ENCODE measurements at regions not wholly inside any gene's neighbourhood (a gene's known extent, or its start where the extent isn't known, plus 50 kb on each side); places are given as distances from the start of the nearest gene placed in this dataset.

DNA sequence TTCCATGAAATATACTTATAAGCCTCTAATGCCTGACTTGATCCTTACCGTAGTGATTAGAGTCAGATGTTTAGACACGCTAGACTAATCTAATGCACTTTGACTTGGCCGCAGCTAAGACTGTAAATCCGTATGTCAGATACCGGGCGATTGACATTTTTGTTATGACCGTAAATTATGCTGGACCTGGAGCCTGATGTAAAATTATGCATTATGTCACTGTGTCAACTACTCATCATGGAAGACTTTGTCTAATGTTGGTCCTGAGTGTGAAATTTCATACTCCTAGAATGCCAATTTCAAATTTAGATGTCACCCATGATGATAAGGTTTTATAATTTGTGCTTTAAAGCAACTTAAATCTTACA, 123.6 kb upstream of the LIMCH1 start:
- no peak for DNase-seq (ENCODE audit: insufficient read length, low spot score)

DNA sequence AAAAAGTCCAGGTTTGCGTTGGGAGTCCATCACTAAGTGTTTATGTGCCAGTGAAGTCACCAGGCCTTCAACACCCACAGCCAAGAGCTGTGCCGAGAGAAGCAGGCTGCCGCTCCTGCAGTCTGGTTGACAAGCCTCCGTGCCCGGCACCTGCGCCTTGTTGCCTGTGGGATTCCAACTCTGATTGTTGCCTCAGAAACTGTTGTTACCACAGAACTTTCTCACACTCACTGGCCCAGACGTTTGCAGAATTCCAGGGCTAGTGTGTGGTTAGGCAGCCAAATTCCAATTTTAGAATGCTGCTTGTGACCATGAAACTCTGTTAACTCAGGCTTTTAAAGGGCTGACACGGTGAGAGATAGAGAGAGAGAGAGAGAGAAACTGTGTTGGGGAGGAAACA, 119.5 kb upstream of the LIMCH1 start:
- no peak for TF ChIP-seq POLR2A (IDR thresholded peaks at IDR 0.05; ENCODE audit: low read depth, low read length)
- no peak for DNase-seq (ENCODE audit: insufficient read length, low spot score)
- FAIRE-seq = no peak

More for the DNA sequence above, 123.6 kb upstream of the LIMCH1 start:
- TF ChIP-seq POLR2A (IDR thresholded peaks at IDR 0.05; ENCODE audit: low read depth, low read length) = no peak
- no peak for FAIRE-seq

DNA sequence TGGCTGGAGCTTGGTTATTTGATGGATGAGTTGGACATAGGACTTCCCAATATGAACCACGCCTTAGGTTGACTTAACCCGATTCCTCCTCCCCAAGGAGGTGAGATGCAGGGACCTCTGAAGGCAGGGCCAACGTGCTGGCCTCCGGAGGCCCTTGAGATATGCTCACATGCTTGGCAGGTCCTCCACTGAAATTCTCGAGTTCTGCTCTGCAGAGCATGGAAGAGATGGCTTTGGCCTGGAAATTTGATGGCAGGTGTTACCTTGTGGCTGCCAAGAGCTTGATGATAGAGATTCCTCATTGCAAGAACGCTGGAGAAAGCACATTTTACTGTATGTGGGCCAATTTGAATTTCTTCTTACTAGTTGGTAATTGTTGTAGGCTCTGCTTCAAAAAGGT, 117.4 kb upstream of the LIMCH1 start:
- DNase-seq (ENCODE audit: insufficient read length, low spot score) = no peak
- no peak for TF ChIP-seq POLR2A (IDR thresholded peaks at IDR 0.05; ENCODE audit: low read depth, low read length)
- FAIRE-seq = no peak

DNA sequence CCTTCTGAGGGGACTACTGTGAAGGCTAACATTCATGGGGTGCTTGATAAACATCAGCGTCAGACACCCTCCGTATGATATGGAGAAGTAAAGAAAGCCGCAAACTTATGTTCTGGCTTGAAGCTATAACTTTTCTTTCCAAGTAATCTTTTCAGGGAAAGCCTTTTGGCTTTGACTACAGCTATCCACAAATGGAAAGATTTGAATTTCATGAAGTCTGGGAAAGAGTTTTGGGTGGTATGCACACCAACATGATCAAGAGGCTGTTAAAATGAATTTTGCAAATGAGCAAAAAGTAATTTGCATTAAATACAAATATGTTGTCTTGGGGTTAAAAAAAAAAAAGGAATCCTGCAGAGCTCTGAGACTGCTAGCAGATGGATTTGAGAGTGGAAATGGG, 114.8 kb upstream of the LIMCH1 start:
- DNase-seq (ENCODE audit: insufficient read length, low spot score) (no peak), FAIRE-seq (no peak)
- TF ChIP-seq POLR2A (IDR thresholded peaks at IDR 0.05; ENCODE audit: low read depth, low read length) = no peak

DNA sequence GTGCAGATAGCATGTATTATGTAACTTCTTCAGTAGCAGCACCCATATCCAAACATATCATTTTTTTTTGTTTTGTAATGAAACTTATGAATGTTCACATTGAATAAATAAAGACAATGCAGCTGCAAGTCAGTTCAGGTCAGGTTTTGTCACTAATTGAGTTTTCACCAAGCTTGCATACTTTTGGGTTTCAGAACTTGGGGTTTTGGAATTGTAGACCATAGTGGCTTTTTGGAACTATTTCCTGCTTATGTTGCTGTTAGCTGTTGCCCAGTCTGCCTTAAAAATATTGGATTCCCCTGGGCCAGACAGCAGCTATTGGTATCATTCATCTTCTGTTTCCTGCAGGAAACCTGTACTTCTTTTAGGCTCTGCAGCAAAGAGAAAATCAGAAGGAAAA, 113.4 kb upstream of the LIMCH1 start:
- TF ChIP-seq POLR2A (IDR thresholded peaks at IDR 0.05; ENCODE audit: low read depth, low read length) = no peak
- FAIRE-seq = no peak
- no peak for DNase-seq (ENCODE audit: insufficient read length, low spot score)

DNA sequence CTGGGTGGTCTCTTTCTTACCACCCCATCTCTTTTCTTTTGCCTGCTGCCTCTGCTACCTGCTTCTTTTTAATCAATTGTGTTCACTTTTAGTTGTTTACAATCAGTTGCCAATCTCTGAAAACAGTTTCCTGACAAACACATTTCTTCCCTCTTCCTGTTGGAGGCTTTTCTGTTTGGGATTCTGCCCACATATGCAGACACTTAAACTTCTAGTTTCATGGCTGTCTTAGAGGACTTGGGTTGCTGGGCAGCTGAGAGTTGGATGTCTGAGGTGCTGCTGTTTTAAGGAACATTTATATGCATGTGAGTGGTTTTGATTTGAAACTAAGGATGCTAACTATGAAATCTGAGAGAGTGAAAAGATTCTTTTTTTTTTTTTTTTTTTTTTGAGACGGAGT, 112.3 kb upstream of the LIMCH1 start:
- no peak for FAIRE-seq
- no peak for DNase-seq (ENCODE audit: insufficient read length, low spot score)
- no peak for TF ChIP-seq POLR2A (IDR thresholded peaks at IDR 0.05; ENCODE audit: low read depth, low read length)

DNA sequence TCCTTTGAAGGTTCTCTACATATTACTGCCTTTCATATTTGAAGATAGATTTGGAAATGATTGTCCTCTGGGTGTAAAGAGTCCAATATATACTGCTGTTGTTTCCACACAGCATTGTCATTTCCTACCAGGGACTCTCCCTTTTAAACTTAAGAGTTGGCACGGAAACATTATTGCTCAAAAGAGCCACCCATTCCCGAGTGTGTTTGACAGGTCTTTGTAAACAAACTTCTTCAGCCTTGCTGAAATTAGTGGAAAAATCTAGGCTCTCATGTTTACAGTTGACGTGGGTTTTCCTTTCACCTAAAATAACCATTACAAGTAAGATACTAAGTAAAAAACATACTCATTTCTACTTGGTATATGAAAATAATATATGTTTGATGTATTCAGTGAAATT, 111.4 kb upstream of the LIMCH1 start:
- no peak for TF ChIP-seq POLR2A (IDR thresholded peaks at IDR 0.05; ENCODE audit: low read depth, low read length)
- FAIRE-seq (no peak), DNase-seq (ENCODE audit: insufficient read length, low spot score) (no peak)

DNA sequence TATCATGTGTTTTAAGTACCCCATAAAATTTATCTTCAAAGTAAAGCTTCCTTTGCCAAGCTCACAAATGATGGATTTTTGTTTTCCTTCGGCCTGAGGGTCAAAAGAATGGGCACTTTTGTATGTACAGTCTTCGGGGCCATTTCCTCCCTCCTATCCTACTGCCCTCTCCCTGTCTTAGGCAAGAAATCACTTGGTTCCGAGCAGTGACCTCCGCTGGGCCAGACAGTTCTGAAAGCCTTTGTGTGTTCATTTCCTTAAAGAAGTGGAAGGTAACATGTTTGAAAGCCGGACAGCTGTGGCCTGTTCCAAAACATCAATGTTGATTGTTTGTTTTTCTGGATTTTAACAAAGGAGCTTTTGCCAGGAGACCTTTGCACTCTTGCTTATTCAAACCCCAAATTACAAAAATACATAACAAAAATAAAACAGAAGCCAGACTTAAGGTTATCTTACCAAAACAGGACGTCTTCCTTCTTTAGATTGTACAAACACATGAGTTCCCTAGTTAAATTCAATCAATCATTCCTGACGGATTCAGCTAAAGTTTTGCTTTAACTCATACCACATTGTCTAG, 110.6 kb upstream of the LIMCH1 start:
- DNase-seq (ENCODE audit: insufficient read length, low spot score) = no peak
- no peak for TF ChIP-seq POLR2A (IDR thresholded peaks at IDR 0.05; ENCODE audit: low read depth, low read length)
- FAIRE-seq = no peak

DNA sequence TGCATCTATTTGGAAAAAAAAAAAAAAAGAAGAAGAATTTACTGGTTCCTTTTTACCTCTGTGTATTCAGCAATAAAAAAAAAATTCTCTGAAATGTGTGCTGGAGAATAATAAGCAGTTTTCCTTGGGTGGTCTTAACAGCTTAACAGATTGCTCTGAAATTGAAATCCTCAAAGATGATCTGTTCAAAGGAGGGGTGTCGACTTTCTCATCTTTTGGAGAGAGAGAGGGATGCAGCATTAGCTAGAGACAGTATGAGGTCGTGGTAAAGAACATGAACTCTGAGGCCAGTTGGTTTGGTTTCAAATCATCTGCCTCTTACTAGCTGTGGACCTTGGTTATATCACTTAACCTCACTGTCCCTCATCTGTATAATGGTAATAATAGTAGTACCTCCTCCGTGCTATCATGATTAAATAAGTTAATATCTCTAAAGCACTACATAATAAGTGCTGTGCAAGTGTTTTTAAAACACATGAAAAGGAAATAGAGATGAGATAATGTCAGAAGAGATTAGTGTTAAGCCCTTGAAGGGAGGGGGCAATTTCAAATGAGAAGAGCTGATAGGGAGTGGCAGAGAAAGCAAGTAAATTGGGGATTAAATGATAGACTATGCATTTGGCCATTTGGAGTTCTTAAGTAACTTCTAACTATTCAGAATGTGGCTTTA, 109.9 kb upstream of the LIMCH1 start:
- FAIRE-seq (no peak), DNase-seq (ENCODE audit: insufficient read length, low spot score) (no peak)
- no peak for TF ChIP-seq POLR2A (IDR thresholded peaks at IDR 0.05; ENCODE audit: low read depth, low read length)

DNA sequence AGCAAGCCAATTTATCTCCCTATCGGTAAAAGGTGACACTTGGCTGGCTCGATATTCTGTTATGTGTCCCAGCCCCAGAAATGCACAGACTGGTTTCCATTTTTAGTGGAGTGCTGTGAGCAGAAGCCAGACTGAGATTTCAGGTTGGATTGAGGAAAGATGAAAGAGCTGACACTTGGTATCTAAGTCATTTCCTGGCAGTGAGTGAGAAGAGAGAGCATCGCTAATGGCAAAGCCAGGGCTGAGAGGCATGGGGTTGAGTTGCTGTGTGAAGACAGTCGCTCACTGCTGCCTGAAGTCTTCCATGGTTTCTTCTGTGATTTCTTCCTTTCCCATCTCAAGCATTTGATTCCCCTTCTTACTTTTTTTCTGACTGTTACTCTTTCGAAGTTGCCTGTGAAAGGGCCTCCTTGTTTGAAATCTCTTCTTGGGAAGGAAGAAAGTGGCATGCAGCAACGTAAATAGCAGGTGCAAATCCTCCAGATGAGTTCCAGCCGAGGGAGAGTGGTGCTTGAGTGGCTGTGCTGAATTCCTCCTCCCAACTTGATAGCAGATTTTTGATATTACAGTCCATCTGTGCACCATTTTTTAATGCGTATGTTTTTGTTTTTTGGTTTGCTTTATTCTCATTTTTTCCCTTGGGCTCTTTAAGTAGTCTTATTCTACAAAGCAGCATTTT, 109.2 kb upstream of the LIMCH1 start:
- no peak for DNase-seq (ENCODE audit: insufficient read length, low spot score)
- no peak for TF ChIP-seq POLR2A (IDR thresholded peaks at IDR 0.05; ENCODE audit: low read depth, low read length)
- no peak for FAIRE-seq

DNA sequence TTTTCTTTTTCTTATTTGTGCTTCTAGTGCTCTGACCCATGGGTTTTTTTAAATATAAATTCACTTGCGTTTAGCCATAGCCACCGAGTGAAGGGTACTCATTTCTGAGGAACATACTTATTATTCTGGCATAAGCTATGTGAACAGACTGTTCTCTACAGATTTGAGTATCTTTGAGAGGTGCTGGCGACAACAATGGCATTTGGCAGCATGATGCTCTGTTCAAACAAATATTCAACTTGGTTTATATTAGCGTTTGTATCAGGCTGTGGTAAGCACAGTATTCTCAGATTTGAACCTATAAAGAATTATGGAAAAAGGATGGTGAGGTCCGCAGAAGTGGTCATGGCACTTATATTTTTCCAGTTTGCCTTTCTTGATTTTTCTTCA, 108.7 kb upstream of the LIMCH1 start:
- TF ChIP-seq POLR2A (IDR thresholded peaks at IDR 0.05; ENCODE audit: low read depth, low read length) = no peak
- DNase-seq (ENCODE audit: insufficient read length, low spot score) (no peak), FAIRE-seq (no peak)

DNA sequence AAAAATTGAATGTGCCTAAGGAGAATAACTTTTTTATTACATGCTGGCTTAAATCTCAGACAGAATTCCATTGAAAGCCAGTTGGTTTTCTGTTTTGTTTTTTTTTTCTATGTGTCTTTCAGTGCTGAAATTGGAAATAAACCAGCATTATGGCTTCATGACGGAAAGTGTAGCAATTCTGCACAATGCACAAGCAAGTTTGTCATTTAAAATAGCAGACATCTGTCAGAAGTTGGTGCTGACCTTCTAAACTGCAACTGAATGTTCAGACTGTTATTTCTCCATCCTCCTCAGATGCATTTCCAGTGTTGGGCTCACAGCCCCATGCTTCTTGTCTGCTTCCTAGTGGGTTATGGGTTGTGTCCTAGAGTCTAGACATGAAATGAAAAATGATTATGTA, 107.2 kb upstream of the LIMCH1 start:
- TF ChIP-seq POLR2A (IDR thresholded peaks at IDR 0.05; ENCODE audit: low read depth, low read length) = no peak
- DNase-seq (ENCODE audit: insufficient read length, low spot score) (no peak), FAIRE-seq (no peak)

DNA sequence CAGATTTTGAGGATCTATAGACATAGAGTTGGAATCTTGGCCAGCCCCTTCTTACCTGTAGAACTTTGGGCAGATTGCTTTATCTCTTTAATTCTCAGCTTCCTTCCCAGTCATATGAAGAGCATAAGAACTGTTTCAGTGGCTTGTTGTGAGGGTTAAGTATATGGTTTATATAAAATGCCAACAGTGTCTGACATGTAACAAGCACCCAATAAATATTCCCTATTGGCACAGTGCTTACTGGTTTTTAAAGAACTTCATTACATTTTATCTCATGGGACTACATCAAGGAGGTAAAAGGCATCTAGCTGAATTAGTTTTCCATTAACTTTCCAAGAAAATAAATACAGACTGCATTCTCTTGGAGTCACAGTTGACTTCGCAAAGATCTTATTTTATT, 106.7 kb upstream of the LIMCH1 start:
- FAIRE-seq (no peak), DNase-seq (ENCODE audit: insufficient read length, low spot score) (no peak)
- TF ChIP-seq POLR2A (IDR thresholded peaks at IDR 0.05; ENCODE audit: low read depth, low read length) = no peak

DNA sequence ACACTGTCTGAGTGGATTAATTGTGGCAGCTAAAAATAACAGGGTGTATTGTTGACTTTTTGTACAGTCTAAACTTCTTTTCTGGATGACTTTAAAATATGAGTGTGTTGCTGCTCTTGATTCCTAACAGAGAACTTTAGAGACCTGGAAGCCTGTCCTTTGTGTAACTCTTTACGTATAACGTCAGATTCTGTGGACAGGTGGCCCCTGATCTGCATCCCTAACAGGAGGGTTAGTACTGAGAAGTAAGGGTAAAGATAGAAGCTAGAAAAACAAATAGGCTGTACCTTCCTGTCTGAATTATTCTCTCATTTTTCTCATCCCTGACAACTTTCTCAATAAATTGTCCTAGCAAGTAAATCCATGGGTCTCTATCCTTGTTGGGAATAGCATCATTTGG, 105.7 kb upstream of the LIMCH1 start:
- TF ChIP-seq POLR2A (IDR thresholded peaks at IDR 0.05; ENCODE audit: low read depth, low read length) = no peak
- DNase-seq (ENCODE audit: insufficient read length, low spot score) (no peak), FAIRE-seq (no peak)

DNA sequence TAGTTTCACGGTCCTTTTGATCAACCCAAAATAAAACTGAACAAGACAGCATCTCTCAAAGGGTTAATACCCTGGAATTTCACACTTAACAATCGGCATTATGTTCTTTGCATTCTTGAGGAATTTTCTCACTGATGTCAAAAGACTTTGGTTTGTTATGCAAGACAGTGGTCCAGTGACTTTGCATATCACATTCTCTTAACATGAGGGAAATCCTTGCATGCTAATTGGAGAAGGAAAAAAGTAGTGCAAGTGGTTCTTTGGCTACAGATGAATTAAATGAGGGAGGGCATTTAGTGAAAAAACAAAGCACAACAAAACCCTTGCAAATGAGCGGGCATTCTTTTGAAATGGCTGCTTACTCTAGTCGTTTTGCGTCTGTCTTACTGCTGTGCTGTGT, 105.1 kb upstream of the LIMCH1 start:
- TF ChIP-seq POLR2A (IDR thresholded peaks at IDR 0.05; ENCODE audit: low read depth, low read length) = no peak
- no peak for DNase-seq (ENCODE audit: insufficient read length, low spot score)
- no peak for FAIRE-seq

All from H54 (cell line).